C4-2B (cell line): ENCODE measurements at regions not wholly inside any gene's neighbourhood (a gene's known extent, or its start where the extent isn't known, plus 50 kb on each side); places are given as distances from the start of the nearest gene placed in this dataset.
A peak's percentile ranks its signal among the peaks of the same experiment; 100 is the strongest.
"Not testable (repeated sequence)": the region's sequence is repeated elsewhere in the genome, so short reads cannot be mapped to it uniquely, and the experiment has no call there.

ENCODE experiments used
- H3K27ac ChIP-seq: fragments of 450-650 bp; 2 replicates; pipeline ENCODE4 v1.5.1; 2017
- ZFX ChIP-seq: fragments of 450-650 bp; IDR thresholded peaks from 2 replicates; pipeline ENCODE4 v1.6.1; 2017
- TF ChIP-seq, protein P1 (sequence below): fragments of 450-650 bp; conservative IDR thresholded peaks from 2 replicates; pipeline ENCODE4 v1.5.1; 2017; ENCODE audit warnings: mild to moderate bottlenecking

DNA sequence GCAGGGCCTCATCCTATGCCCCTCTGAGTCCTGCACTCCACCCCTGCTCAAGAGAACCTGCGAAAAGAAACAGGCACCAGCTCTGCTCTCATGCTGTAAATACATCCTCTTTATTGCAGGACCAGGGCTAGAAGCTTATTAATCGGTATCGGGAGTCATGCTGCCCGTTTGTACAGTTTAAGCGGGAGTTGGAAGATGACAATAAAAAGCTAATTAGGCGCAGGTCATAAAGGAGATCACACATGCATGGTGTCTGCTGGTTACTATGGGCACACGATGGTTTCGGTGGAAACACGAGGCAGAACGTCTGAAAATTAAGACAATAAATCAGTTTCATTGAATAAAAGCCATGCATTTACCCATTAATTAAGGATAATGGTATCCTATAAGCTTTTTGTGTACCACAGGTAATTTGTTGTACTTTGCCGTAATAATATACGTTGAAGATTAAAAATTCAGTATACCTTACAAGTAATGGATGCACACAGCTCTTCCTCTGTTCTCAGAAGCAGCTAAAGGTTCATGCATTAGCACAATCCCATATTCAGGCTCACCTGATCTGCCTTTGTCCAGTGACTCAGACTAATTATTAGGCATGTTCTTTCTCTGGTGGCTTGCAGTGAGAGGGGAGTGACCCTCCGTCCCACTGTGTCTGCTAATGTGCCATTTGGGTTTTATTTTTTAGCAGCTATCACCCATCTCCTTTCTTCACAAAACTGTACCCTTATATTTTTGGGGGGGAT lies 406.0 kb downstream of the TSHZ3 start:
- no peak overlapping the region for H3K27ac ChIP-seq
- TF ChIP-seq ZFX: no peak
- TF ChIP-seq, protein P1, sequence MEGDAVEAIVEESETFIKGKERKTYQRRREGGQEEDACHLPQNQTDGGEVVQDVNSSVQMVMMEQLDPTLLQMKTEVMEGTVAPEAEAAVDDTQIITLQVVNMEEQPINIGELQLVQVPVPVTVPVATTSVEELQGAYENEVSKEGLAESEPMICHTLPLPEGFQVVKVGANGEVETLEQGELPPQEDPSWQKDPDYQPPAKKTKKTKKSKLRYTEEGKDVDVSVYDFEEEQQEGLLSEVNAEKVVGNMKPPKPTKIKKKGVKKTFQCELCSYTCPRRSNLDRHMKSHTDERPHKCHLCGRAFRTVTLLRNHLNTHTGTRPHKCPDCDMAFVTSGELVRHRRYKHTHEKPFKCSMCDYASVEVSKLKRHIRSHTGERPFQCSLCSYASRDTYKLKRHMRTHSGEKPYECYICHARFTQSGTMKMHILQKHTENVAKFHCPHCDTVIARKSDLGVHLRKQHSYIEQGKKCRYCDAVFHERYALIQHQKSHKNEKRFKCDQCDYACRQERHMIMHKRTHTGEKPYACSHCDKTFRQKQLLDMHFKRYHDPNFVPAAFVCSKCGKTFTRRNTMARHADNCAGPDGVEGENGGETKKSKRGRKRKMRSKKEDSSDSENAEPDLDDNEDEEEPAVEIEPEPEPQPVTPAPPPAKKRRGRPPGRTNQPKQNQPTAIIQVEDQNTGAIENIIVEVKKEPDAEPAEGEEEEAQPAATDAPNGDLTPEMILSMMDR: no peak

DNA sequence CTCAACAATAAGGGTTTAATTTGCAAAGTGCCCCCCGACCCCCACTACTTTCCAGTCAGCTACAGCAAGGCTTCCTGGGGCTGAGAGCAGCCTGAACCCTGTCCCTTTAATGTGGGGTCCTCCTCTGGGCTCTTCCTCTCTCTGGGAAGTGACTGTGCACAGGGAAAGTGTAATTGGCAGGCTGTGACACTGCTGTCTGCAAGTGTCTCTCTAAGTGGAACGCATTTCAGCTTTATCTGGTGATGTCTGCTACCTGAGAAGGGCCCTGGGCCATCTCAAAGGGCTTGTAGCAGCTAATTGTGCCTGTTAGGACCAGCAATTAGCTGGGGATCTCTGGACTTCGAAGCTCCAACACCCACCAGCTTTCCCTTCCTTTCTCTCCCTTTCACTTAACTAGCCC lies 406.6 kb downstream of the TSHZ3 start:
- no peak overlapping the region for H3K27ac ChIP-seq
- TF ChIP-seq, protein P1: no peak
- TF ChIP-seq ZFX: no peak

DNA sequence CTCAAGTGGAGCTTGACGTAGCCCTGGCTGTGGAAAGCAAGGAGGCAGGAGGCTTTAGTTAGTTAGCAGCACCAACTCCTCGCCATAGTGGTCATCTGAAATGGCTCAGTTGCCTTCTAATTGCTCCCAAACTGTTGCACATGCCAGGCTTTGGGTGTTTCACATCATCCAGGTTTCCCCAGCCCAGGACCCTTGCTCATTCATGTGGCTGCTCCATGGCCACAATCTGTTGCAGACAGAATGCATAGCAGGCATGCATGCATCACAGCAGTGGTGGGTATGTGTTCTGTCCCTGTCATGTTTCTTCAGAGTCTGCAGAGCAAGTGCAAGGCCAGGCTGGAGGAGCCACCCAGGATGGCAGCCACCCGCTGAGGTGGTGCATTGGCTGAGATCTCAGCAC lies 407.6 kb downstream of the TSHZ3 start:
- TF ChIP-seq, protein P1: no peak
- TF ChIP-seq ZFX: no peak
- no peak overlapping the region for H3K27ac ChIP-seq

DNA sequence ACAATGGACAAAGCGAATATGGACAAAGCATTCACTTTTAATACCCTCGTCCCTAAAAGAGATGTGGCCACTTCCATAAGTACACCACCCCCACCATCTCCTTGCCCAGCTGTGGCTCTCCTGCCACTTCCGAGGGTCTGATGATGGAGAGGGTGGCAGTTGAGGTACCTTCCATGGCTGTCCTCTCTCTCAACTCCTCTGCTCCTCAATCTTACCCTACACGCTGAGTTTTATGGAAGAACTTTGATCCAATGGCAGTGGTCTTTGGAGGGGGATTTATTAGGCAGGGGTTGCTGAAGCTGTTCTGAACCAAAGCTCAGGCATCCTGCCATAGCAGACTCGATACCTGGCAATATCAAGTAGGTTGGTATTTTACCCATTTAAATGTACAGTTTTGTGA lies 413.0 kb downstream of the TSHZ3 start:
- H3K27ac ChIP-seq: no peak overlapping the region
- TF ChIP-seq, protein P1: no peak
- no peak for TF ChIP-seq ZFX

DNA sequence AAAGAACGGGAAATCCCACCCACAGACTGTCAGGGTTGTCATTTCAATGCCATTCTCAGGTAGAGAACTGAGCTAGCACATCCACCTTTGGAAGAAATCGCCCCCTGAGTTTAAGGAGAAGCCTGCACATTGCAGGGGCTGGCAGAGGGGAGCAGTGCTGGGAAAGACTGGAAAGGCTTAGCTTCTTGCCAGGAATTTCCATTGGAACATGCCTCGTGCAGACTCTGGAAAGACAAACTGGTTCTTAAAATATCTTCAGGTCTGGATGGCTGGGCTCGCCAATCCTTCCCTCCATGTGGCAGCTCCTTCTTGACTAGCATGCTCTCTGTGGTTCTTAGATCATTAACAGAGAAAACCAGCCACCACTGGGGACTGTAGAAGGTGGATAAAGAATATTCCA lies 414.1 kb downstream of the TSHZ3 start:
- peak overlapping the region; percentile 4; the same call in 1 of the 2 replicates for H3K27ac ChIP-seq
- TF ChIP-seq, protein P1: no peak

DNA sequence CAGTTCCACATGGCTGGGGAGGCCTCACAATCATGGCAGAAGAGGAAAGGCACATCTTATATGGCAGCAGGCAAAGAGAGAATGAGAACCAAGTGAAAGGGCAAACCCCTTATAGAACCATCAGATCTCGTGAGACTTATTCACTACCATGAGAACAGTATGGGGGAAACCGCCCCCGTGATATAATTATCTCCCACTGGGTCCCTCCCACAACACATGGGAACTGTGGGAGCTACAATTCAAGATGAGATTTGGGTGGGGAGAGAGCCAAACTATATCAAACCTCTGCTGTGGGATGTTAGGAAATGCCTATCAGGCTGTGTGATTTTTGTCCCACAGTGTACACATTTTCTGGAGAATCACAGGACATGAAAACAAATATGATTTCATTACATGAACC lies 415.8 kb downstream of the TSHZ3 start:
- not testable (repeated sequence) for H3K27ac ChIP-seq

DNA sequence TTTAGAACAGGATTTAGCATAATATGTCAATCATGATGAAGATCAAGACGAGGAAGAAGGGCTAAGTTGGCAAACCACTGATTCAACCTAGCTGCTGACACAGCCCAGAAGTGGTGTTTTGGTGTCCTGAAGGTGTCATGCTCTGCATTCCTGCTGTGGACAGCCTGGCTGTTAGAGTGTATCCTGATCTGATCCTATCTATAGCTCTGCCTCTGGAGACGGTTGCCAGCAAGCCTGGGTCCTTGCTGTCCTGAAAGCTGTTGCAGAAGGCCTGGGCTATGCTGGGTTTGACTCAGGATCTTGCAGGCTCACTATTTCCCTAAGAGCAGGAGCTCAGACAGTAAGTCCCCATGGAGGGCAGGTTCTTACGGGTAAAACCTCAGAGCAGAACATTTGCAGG lies 416.4 kb downstream of the TSHZ3 start:
- TF ChIP-seq ZFX: no peak
- TF ChIP-seq, protein P1: no peak

More for the DNA sequence above, 416.4 kb downstream of the TSHZ3 start:
- H3K27ac ChIP-seq: no peak overlapping the region
